CD4-positive, alpha-beta T cell treated with Interferon gamma for 1 hour (primary cell): ENCODE measurements at regions not wholly inside any gene's neighbourhood (a gene's known extent, or its start where the extent isn't known, plus 50 kb on each side); places are given as distances from the start of the nearest gene placed in this dataset.

ENCODE experiments used
- DNase-seq: peaks from one replicate; pipeline ENCODE4 v3.0.0-alpha.2; 2020

DNA sequence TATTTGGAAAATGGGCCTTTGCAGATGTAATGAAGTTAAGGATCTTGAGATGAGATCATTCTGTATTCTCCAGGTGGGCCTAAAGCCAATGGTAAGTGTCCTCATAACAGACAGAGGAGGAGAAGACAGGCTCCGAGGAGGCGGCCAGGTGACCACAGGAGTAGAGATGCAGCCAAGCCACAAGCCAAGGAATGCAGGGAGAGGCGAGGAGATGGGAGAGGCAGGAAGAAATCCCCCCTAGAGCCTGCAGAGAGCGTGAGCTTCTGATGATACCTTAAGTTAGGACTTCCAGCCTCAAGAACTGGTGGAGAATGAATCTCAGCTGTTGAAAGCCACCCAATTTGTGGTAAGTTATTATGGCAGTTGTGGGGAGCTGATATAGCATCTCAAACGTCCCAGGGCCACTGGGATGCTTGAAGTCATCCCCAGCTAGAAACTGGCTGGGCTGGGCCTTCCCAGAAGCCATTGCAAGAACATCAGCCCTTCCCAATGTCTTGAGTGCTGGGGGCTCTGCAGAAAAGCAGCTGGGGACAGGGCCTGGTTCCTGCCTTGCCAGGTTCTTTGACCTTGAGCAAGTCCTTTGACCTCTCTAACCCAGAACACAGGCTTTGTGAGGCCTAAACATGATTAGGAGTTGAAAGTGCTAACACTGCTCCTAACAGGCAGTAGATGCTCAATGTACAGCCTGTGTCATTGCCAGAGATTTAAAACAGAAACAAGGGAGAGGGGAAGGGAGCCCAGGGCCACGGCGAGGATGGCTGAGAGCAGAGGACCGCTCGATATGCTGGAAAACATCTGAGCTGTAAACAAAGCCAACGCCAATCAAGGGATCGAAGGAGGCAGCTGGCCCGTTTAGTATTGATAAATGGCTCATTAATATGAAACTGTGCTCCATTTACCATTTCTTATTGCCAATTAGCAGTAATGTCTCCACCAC lies 632.3 kb downstream of the TBC1D22A start:
- DNase-seq: no peak

DNA sequence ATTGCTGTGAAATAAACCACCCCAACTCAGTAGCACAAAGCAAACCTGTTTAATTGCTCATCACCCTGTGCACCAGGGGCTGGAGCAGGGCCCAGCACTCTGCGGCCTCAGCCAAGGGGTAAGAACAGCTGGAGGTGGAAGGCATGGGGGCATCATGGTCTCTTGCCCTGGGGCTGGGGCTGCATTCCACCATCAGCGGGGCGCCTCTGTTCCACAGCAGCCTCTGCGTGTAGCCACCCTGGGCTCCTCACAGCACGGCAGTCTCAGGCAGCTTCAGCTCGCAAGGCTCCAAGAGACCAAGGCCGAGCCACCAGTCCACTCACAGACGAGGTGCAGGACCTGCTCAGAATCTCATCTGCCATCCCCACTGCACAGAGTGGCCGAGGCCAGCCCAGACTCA lies 630.7 kb downstream of the TBC1D22A start:
- DNase-seq: no peak

DNA sequence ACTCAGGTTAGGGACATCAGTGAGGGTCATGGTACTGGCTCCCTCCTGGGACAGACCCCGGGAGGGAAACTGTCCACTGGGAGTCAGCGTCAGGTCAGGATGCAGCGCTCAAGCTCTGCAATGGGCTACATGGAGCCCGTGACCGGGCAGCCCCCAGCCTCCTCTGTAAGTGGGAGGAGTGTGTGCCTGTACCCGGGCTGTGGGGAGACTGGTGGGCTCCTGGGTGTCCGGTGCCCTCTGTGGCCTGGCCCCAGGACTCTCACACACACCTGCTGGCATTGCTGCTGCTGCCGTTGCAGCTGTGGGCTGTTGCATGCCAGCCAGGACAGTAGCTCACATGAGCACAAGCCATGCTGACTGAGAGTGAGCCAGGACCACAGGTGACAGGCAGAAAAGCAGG lies 630.3 kb downstream of the TBC1D22A start:
- DNase-seq: no peak

DNA sequence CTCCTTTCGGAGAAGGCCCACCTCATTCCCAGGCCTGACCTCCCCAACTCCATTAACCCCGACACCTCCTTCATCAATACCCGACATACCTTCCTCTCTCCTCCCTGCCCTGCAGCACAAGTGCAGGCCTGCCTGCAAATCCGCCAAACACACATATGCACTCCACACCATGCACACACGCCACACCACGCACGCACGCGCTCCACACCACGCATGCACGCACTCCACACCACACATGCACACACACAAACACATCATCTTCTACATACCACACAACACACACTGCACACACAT lies 629.6 kb downstream of the TBC1D22A start:
- no peak for DNase-seq

DNA sequence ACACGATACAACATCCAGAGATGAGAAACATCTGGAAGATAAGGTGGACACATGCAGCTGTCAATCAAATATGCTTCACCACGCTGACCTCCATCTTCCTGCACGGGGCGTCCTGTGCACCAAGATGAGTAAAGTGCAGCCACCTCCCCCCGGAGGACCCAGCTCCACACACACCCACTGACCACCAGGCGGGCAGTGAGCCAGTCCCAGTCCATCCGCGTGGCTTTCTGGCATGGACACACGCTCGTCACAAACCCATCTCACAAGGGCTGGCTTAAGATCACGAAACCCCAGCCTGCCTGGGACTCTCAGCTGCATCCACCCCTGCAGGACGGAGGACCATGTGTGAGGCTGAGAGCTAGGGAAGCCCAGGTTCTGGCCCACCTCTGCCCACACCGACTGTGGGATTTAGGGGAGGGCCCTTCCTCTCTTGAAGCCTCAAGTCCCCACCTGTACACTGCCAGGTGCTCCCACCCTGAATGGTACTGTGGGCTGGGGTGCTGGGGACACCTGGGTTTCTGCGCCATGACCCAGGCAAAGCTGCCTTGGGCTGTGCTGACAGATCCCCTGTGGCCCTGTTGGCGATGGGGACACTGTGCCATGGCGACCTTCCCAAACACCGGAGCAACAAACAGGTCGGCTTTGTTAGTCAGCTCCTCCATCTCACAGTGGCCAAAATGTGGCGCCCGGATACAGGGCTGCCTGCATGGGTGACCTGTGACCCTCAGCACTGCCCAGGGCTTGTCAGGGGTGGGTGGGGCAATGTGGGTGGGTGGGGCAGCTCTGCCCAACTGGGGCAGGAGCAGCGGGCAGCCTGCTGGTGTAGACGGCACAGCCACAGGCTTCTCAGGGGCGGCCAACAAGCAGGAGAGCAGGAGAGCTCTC lies 629.0 kb downstream of the TBC1D22A start:
- no peak for DNase-seq

DNA sequence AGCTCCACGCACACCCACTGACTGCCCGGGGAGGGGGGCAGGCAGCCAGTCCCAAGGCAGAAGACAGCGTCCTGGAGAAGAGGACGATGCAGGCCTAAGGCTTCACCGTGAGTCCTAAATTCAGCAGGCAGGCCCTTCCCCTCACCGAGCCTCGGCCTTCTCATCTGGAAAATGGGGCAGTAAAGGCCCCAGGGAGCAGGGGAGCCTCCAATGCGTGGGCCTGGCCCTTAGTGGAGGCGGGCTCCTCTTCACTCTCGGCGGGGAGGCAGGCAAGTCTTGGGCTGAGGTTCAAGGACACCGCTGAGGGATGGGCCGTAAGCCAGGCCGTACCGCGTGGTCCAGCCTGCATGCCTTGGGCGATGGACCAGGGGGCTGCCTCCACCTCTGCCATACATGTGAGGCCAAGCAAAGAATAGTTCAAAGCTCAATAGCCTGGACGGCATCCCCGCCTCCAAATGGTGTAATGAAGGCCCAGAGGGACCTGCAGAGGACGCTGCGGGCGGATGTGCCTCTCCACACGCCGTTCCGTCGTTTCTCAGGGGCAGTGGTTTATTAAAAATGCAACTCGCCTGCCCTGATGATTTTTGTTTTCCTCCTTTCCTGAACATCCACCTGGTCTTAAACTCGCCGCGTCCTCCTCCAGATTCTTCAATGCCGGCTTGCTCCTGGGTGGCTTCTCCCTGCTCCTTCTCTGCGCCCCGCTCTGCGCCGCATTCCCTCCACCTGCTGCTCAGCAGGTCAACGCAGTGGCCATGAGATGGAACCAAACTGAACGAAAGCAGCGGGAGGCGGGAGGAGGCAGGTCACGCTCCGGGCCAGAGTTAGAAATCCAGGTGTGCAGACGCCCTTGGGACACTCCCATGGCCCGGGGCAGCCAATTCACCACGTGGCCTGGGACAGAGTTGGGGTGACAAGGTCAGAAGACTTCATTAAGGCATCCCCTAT lies 627.8 kb downstream of the TBC1D22A start:
- no peak for DNase-seq

DNA sequence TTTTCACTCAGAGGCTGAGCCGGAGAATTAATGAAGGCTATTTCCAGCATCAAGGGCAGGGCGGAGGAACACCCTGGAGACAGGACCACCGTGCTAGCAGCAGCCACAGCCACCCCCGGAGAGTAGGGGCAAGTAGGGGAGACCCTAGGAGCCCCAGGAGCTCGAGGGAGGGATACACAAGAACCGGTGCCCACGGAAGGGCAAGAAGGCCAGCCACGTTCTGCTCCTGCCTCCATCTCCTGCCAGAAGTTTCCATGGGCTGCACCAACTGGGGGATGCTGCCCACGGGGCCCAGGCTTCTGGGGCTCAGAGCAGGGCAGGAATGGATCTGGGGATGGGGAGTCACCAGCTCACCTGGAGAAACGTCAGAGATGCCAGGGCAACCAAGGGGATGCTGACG lies 626.8 kb downstream of the TBC1D22A start:
- DNase-seq: no peak

DNA sequence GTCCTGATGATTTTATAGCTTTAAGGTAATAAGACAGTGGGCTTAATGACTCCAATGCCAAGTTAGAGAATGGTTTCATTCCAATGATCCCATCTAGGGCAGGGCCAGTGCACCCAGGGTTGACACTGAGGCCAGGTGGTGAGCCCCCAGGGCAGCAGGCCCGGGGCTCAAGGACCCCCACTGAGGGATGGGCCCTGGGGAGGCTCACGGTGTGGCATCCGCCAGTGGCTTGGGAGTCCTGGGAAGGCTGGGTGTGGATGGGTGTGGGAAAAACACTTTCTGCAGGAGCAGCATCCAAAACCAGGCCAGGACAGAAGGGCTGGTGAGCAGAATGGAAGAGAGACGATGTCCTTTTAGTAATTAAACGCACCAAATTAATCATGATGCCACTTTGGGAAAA lies 626.3 kb downstream of the TBC1D22A start:
- DNase-seq: no peak

DNA sequence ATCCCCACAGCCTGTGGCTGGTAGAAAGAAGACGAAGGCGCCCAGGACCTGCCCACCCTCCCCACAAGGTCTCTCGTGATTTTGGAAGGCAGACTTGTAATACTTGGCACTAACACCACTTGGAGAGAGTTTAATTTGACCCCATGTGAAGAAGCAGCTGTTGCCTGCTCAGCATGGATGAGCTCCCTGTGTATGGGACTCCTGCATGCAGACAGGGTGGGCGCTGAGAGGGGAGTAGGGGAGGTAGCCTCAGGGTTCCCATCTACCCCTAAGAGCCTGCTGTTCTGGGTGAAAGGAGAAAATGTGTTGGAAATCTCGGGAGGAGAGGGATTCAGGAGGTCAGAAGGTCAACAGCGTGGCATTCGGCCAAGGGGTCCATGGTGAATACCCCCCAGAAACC lies 625.9 kb downstream of the TBC1D22A start:
- DNase-seq: no peak

DNA sequence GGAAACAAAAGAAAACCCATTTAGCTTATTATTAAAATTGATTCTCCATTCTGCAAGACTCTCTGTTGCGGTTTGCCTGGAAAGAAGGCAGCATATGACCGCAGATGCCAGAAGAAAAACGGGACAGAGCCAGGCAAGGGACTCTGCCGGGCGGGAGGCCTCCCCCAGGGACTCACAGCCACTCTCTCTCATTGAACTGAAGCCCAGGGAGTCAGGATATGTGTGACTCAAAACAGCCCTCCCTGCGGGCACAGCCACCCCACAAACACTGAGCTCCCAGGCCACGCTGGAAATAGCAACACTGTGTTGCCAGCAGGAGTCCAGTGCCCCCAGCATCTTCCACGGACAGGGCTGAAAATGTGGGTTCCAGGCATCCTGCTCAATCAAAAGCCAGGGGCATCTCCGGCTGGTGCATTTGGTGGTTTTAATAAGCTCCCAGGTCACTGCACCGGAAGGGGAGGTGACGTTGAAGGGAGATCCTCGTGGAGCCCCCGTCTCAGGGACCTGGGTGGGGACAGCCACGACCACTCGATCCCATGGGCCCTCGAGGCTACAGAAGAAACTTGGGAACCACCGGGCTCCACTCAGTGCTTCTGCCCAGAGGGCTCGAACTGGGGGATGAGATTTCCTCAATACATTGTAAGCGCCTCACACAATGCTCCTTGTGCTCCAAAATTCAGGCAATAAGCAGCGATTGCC lies 624.5 kb downstream of the TBC1D22A start:
- no peak for DNase-seq

DNA sequence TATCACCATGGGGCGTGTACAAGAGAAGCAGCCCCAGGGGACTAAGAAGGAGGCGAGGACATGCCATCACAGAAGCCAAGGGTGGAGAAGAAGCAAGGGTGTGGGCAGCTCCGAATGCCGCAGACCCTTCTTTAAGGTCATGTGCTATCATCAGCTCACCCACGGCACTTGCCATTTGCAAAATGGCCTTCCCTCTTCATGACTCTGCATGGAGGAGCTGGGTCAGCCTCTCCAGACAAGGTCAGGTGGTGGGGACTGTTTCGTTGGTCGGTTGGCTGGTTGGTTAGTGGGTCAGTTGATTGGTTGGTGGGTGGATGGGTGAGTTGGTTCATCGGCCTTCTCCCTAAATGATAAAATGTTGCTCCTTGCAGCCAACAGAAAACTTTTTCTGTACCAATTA lies 622.5 kb downstream of the TBC1D22A start:
- DNase-seq: no peak

DNA sequence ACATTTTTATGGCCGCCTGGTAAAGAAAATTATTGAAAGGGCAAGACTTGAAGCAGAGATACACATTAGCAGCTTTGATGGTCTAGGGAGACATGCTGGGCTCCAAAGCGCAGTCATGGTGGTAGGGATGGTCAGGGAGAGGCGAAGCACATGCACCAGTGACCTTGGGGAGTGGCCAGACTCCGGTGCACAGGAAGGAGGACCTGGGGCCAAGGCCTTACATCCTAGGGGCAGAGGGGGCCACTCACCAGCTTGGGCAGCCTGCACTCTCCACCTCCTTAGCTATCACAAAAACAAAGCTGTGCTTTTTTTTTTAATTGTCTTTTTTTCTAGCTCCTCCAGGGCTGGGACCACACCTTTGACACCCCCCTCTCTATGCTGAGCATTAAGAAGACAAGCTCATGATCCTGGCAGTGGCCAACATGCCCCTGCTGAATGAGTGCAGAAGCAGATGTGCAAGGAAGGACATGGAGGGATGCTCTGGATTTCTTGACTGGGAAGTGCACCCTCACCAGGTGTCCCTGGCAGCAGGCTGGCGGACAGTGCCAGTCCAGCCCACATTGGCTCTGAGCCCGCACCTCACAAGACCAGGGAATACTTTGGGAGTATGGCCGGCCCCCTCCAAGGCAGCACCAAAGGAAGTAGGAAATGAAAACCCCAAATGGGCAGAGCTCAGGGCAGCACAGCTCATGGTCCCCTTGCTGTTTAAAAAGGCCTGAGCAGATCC lies 619.9 kb downstream of the TBC1D22A start:
- DNase-seq: no peak

DNA sequence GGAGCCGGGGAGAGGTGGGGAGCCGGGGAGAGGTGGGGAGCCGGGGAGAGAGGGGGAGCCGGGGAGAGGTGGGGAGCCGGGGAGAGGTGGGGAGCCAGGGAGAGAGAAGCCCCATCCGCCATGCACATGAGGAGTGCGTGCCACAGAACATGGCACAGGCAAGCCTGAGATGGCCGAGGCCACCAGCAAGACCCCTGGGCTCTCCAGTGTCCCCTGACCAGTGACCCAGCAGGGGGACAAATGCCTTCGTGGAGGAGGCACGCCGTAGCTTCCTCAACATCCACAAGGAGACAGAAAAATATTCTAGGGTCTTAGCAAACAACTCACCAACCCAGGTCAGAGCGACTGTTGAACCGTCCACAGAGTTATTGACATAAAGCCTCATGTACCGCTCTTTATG lies 618.8 kb downstream of the TBC1D22A start:
- no peak for DNase-seq

DNA sequence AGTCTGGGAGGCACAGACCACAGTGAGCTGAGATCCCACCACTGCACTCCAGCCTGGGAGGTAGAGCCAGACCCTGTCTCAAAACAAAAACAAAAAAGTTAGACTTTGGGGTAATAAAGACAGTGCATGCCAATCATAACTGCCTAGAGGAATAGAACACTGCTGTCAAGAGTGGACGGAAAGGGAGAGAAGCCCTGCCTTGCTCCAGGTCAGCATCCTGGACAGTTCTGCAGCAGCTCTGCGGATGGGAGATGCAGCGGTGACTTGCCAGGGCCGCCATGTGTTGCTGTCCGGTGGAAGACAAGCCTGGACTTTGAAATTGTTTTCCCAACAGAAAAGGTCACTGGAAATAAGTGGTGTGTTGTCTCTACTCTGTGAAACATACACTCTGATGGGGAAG lies 618.2 kb downstream of the TBC1D22A start:
- DNase-seq: no peak

DNA sequence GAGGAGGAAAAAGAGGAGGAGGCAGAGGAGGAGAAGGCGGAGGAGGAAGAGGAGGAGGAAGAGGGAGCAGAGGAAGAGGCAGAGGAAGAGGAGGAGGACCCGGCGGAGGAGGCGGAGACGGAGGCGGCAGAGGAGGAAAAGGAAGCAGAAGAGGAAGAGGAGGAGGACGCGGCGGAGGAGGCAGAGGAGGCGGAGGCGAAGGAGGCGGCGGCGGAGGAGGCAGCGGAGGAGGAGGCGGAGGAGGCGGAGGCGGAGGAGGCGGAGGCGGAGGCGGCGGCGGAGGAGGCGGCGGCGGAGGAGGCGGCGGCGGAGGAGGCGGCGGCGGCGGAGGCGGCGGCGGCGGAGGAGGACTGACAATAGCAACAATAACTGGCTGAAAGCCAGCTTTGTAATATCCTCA lies 616.6 kb downstream of the TBC1D22A start:
- no peak for DNase-seq

DNA sequence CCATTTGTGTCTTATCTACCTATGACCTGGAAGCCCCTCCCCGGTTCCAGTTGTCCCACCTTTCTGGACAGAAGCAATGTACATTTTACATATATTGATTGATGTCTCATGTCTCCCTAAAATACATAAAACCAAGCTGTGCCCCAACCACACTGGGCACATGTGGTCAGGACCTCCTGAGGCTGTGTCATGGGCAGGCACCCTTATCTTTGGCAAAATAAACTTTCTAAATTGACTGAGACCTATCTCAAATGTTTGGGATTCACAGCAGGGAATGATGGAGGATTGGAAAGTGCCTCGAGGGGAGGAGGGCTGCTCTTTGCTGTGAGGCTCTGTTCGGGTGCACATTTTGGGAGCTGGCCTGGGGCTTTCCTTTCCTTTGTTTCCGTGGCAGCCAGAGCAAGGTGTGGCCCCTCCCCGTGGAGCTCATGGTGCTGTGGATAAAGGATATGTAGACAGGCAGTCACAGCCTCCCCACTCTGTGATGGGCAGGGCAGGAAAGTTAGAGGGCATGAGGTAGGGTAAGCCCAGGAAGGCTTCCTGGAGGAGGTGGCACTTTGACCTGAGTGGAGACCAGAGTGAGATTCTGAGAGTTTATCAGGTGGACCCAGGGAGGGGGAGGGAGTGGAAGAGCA lies 615.6 kb downstream of the TBC1D22A start:
- DNase-seq: no peak

DNA sequence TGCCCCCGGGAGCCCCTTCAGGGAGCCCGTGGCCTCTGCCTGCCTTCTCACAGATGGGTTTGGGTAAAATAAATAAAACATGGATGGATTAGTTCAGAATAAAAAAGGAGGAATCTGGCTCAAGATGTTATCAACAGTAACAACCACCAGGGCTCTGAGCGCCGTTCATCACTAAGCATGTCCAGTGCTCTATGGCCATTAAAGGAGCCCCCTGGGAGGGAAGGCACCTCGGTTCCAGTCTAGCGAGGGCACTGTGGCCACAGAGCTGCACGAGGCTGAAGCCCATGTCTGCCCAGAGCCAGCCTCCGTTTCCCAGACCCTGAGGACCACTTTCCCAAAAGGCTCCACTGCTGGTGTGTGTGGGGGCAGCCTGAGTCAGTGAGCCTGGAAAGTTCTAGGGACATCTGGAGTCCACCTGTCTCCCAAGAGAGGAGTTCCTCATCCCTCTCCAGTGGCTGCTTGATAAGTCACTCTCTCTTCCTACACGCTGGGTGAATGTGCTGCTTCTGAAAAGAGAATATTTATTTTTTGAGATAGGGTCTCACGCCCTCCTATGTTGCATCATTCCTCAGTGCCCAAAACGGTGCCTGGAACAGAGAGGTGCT lies 614.6 kb downstream of the TBC1D22A start:
- DNase-seq: no peak

DNA sequence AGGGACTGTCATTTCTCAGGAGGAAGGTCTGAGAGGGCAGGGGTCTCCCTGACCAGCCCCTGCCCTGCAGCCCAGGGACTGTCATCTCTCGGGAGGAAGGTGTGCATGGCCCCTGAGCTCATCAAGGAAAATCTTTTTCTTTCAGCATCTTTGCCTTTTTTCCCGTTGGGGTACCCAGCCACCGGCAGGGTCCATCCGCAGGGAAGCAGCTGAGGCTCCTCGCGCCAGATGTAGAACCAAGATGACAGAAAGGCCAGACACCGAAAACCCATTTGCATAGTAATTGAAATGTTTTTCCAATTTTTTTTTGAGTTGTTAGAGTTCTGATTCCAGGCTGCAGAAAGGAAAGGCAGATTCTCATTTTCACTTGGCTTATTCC lies 613.9 kb downstream of the TBC1D22A start:
- no peak for DNase-seq

DNA sequence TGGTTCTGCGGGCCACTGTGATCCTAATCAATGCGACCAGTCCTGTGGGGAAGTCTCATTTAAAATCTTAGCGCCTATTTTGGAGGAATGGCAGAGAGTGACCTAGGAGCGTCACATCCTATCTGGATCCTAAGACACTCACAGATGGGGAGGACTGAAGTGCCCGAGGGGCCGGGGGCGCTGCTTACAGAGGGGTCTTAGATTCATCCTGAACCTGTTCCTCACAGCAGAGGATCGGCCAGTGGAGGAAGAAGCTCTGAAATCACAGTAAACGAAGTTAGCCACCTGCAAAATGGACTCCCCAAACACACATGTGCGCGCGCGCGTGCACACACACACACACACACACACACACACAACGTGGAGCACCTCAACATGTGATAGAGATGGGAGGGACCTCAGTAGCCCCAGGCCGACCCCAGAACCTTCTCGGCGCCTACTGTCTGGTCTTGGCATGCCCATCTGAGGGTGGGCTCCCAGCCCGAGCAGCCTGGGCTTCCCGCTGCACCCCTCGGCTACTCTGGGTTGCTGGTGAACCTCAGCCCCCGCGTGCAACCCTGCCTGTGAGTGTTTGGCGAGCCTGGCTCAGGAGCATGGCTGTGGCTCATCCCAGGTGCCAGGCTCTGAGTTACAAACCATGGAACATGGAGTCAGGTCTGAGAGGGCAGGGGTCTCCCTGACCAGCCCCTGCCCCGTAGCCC lies 613.3 kb downstream of the TBC1D22A start:
- no peak for DNase-seq

DNA sequence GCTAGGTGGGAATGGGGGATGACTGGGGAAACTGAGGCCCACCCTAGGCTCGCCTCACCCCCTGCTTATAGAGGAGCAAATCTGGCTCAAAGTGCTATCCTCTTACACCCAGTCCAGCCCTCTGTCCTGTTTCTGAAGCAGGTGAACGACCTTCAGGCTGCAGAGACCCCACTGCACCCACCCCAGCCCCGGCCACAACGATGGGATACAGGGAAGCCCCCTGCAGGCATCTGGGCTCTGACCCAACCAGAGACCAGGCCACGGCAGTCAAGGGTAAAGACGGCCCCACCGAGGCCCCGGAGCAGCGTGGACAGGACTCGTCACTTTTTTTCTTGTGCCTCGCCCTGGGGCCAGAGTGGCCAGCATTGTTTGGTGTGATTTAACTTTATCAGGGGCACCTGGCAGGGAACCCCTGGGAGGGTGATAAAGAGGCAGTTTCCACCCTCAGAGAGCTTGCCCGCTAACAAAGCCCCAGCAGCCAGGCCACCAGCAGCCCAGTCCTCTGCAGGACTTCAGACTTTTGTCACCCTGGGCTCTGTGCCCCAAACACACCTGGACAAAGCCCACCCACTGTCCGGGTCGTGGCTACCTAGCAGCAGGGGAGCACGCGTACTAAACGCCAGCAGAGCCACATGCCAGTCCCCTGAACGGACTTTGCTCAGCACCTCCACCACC lies 612.6 kb downstream of the TBC1D22A start:
- no peak for DNase-seq
